HG03045 (cell line): ENCODE measurements at regions not wholly inside any gene's neighbourhood (a gene's known extent, or its start where the extent isn't known, plus 50 kb on each side); places are given as distances from the start of the nearest gene placed in this dataset.

Experiments used
- ATAC-seq: cut with Tn5 transposase; IDR thresholded peaks from one replicate; pipeline ENCODE4 v1.9.1; 2021; ENCODE audit warnings: mild to moderate bottlenecking, moderate library complexity; ENCODE audit not compliant: unreplicated experiment

DNA sequence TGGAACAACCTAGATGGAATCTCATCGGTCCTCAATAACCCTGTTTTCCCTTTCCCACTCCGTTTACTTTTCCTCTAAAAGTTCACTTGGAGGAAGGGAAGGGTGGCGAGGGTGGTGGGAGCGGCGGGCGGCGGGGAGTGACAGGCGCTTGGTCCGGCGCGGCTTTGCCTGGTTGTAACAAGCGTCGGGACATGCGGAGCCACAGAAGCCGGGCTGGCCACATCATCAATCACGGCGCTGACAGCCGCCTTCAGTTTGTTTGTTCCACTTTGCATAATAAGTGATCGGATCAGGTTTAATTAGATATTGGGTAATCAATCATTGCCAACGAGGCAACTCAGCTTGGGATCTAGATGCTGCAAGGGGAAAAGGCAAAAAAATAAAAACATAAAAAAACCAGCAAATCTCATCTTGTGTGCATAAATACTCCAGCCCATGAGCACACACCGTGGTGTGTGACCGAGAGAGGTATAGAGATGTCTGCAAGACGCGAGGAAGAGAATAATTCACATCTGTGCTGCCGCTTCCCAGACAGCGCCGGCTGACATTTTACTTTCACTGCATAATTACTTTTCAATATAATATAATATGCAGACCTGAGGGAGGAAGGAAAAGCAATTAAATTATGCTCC, 396.2 kb upstream of the IRX4 start:
- no peak for ATAC-seq

DNA sequence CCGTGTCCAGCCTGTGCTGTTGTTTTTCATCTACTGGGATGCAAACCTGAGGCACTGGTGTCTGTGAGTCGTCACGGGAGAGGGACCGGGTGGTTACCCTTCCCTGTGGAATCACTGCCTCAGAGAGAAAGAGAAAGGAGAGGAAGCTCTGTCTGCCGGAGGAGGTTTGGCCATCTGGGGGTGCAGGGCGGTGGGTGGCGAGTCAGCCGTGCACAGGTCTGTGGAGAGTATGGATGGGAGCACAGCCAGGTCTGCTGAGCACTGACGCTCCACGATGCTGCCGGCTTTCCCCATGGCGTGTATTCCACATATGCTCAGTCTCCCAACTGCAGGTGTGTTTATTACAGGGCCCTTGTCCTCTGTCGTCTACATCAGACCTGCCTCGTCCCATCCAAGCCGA, 395.2 kb upstream of the IRX4 start:
- ATAC-seq, result no peak

DNA sequence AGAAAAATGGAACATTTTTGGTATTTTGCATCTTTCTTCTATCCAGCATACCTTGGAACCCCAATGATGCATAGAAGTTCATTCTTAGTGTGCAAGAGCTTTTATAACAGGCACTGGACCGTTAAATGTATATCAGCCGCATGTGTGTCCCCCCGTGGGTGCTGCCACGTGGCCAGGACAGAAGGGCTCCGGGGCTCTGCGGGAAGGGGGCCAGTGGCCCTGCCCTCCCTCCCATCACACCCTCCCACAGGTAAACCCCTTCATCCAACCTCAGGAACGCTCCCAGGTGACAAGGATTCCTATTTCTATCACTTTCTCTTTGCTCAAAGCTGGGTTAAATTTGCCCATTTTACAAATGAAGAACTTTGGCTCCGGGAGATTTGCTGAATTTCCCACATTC, 393.4 kb upstream of the IRX4 start:
- no peak for ATAC-seq

DNA sequence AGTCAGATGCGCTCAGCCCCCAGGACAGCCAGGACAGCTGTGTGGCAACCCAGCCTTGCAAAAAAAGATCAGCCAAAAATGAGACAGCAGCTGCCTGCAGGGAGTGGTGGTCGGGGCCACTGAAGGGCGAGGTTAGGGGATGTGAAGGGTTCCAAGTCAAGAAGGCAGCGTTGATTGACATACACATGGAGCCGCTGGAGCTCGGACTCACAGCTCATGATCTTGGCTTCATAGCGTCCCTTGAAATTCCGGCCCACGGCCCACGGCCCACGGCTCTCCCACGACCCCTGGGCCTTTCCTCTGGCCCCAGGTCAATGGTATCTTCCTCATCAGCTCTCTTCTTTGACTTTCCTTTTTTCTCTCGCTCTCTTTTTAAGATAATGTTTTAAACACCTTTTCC, 390.0 kb upstream of the IRX4 start:
- no peak for ATAC-seq

DNA sequence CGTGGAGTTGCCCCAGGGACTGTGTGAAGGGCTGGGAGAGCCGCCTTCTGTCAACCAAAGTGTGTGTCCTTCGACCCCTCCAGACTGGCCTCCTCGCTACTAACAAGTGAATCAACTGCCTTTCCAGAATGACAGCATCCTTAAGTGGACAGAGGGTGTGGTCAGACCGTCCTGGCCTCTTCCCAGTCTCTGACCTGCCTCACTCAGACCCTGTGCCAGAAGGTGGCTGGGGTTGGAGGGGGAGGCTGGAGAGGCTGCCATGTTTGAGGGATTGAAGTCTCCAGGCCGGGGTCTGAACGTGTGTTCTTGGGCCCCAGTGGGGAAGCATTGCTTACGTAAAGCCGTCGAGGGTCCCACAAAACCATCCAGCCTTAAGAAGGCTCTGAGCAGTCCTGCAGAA, 389.3 kb upstream of the IRX4 start:
- no peak for ATAC-seq

DNA sequence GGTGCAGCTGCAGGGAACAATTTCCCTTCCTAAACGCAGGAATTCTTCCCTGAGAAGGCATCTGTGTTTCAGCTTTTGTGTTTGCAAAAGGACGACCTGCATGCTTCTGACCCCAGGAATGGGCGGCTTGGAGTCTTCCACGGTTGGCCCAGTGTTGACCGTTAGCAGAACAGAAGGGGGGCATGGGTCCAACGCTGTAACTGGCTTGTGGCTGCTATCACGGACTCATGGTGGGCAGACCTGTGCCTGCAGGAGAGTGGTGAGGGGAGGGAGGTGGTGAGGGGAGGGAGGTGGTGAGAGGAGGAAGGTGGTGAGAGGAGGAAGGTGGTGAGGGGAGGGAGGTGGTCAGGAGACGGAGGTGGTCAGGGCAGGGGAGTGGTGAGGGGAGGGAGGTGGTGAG, 388.6 kb upstream of the IRX4 start:
- no peak for ATAC-seq

DNA sequence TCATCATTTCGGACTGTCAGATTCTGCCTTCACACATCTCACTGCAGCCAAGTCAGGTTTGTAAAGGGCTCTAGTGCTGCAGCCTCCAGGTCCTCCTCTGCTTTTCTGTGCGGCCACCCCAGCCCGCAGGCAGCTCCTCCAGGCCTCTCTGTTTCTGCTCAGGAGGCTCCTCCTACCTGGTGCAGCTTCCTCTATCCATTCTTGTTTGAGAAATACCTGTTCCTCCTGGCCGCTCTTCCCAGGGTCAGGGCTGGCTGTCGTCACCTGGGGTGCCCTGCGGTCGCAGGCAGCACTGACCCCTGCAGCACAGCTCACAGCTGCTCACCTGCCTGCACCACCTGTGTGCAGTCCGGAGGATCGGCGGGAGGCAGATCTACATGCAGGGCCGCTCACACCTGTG, 387.7 kb upstream of the IRX4 start:
- no peak for ATAC-seq

DNA sequence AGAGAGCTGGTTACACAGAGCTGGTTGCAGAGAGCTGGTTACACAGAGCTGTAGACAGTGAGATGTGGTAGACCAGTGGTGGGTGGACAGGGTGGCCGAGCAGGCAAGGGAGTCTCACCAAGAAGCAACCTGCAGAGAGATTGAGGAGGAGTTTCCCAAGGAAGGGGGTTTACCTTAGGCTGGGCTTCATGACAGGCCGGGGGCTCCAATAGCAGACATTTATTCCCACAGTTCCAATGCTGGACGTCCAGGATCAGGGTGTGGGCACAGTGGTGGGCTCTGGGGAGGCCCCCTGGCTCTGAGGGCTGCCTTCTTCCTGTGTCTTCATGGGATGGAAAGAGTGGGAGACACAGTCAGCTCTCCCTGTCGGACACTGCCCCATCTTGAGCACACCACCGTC, 386.9 kb upstream of the IRX4 start:
- ATAC-seq, result no peak

DNA sequence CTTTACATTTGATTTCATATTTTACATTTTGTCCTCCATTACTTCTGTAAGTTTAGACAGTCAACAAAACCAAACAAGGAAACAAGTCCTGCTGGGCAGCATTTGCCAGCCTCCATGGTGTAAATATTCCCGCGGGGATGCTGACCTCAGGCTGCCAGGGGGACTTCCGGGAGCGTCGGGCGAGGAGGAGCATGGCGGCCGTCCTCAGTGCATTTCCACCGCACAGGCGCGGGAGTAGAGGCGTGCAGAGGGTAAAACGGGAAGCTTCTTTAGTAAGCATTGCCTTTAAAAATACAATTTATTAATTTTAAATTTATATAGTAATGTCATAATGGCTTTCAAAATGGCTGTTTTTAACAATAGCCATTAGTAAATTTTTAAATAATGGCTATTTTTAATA, 385.3 kb upstream of the IRX4 start:
- no peak for ATAC-seq

DNA sequence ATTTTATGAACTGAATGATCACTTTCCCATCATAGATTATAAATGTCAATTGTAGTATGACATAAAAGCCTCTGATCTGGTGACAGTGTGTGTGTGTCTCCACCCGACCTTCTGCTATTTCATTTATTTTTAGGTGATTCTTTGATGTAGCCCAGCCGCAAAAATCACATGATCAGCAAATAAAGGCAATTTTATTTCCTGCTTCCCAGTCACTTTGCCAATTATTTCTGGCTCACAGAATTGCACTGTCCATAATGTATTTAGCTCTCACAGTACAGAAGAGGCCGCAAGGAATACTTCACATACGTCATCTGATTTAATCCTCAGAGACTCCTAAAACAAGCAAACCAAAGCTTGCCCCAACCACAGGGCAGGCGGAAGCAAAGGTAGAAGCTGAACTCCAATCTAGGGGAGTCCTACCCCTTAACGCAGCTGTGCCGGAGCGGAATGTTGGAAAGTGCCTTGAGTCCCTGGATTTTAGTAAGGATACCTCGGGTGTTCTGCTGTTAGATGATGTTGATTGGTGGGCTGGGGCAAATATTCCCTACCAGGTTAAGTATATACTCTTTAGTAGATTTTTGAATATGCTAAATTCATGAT, 384.0 kb upstream of the IRX4 start:
- ATAC-seq, result no peak

DNA sequence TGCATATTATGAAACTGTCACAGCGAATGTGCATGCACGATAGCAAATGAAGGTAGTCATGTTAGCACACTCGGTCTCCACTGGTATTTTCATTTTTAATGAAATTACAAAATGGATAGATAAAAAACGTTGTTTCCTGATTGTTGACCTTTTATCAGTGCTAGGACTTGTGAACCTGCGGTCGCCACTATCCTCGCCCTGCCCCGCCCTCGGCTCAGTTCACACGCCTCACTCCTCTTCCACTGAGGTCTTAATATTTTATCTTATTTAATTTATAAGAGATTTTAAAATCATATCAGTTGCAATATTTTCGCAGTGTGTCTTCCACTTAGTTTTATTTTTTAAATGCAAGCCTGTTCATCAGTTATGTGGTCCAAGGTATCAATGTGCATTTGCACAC, 382.6 kb upstream of the IRX4 start:
- ATAC-seq, result no peak

DNA sequence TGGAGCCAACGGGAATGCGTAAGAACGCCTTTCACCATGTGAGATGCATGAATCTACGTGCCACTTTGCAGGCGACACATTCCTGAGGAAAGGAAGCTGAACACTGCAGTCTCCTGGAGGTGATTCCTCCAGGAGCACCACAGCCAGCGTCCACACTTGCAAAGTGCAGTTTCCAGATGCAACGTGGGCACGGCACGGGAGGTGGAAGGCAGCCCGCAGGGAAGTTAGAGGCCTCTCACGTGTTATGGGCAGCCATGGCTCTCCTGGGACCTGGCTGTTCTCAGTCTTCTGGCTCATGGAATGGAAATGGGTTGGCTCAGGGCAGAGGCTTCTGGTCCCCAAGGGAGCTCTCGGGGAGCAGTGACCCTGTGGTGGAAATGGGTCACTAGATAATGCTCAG, 381.0 kb upstream of the IRX4 start:
- ATAC-seq, result no peak

DNA sequence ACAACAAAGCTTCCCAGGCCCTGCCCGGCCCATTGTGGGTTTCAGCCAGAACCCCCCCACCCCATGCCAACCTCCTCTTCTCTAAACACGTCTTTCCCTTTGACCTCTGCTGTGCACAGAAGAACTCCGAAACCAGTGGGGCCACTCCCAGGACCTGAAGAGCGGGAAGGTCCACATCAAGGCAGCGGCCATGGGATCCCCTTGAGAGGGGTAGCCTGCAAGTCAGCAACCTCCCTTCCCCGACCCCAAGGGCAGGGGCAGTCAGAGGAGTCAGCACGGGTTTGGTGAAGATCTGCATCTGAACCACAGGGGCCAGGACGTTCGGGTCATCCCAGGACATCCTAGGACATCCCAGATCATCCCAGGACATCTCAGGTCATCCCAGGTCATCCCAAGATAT, 379.9 kb upstream of the IRX4 start:
- ATAC-seq, result no peak

DNA sequence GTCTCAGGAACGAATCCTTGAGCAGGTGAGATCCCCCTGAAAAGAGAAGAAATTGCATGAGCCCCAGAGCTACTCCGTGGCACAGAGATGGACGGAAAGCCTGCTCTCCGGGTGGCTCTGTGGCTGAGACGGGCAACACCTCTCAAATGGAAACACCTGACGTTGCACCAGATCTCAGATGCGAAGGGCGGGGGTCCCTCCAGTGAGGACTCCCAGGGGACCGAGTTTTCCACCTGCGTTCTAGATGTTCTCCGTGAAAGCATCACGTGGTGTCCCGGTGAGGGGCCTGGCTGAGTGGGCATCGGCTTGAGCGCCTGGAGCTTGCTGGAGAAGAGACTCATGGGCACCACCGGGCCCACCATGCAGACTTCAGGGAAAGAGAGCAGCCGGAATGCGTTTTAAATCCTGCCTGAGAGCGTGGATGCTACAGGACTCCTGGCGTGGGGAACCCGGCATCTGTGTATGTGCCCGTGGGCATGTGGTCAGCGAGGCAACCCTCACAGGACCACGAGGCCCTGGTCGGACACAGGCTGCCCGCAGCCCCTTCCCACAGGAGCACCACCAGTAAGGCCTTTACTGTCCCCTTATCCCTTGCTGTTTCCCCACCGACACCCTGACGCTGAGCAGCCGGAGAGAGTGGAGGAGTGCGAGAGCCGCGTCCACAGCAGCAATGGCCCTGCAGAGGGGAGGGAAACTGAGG, 378.4 kb upstream of the IRX4 start:
- ATAC-seq, result no peak

DNA sequence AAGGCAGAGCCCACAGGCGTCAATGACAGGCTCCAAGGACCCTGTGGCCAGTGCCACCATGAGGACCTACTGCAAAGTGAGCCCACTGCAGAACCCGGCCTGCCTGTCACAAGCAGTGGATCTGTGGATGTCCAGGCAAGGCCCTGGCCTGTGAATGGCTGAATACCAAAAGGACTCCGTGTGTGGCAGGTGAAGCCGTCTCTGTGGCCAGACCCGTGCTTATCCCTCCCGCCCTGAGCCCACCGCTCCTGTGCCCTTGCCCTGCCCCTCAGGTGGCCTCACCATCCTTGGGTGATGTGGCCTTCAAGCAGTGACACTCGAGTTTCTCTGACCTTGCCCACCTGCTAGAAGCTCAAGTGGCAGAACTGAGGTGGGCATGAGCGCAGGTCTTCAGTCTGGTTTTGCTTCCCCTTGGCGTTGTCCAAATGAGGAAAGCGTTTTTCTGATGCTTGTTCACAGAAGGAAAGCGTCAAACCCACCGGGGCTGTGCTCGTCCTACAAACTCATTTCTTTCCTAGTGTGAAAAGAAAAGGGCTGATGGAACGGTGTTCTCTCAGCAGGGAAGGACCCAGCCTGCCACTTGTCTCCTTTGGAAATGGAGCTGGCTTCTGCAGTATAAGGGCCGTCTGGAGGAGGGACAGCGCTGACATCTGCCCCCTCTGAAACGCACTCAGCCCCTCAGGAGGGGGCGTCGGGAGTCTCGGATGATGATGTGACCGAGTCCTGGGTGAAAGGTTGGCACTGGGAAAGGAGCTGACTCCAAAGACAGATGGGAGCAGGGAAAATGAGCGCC, 377.7 kb upstream of the IRX4 start:
- no peak for ATAC-seq

DNA sequence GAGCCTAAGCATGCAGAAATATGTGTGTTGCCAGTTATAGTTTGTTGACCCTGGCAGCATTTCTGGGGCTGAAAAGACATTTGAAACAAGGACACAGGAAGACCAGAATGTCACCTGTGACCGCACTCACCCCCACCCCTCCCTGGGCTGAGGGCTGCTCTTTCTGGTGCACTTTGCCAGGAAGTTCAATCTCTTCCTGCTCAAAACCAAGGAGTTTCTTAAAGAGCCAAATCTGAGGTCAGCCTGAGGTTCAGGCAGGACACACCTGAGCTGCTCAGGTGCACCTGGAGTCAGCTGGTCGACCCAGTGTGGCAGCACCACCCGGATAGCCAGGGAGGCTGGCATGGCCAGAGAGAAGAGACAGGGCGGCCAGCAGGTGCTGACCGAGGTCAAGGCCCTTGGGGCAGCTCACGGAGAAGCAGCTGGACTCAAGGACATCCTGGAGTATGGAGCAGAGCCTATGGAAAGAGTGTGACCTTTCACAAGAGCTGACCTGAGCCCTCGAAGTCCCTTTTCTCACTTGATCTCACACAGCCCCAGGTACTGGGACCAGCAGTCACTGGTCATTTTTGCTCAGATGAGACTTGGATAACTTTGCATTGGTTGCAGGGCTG, 376.9 kb upstream of the IRX4 start:
- ATAC-seq, result no peak

DNA sequence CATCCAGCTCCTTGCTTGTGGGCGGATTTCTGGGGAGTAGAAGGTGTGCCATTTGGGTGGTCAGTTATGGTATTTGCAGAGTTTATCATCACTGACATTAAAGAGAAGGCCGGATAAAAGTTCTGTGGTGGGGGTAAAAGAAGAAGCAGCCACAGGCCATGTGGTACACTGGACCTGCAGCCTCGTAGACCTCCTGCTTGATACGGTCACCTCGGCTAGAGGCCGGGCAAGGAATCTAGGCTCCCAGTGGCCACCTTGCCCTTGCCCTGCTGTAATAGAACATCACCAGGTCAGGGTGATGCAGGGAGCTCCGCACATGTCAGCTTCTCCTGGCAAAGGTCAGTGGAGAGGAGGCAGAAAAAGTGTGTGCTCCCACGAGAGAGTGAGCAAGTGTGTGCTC, 376.1 kb upstream of the IRX4 start:
- no peak for ATAC-seq

DNA sequence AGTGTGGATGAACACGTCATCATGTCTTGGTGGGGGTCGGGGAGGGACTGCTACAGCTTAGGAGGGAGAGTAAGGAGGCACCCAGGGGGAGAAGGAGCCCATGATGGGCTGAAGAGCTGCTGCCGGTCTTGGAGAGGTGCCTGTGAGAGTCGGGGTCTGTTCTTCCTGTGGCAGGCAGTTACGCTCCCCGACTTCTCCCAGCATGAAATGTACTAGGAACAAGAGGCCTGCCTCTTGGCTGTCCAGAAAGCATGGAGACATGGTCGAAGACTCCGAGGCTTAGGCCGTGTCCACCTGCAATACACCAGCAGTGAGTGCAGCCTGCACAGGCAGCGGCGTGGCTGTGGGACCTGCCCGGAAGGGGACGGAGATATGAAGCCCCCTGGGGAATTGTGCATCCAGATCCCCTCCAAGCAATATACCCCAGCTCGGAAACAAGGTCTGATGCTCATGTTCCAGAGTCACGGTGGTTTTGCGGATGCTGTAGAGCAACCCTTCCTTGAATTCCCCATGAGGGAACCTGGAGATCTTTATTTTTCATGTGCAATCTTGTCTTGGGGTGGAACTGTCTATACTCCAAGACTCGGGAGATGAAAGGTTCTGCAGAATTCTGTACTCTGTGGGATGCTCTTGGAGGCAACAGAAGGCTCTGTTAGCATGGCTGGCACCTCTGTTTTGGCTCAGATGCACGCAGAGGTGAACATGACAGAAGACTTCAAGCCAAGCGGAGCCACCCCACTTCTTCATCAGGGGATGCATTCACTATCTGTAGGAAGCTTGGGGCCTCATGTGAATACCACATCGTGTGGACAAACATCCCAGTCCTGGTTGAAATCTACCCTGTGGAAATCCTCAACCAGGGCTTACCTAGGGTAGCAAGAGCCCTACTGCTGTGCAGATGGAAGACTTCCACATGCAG, 374.9 kb upstream of the IRX4 start:
- no peak for ATAC-seq

DNA sequence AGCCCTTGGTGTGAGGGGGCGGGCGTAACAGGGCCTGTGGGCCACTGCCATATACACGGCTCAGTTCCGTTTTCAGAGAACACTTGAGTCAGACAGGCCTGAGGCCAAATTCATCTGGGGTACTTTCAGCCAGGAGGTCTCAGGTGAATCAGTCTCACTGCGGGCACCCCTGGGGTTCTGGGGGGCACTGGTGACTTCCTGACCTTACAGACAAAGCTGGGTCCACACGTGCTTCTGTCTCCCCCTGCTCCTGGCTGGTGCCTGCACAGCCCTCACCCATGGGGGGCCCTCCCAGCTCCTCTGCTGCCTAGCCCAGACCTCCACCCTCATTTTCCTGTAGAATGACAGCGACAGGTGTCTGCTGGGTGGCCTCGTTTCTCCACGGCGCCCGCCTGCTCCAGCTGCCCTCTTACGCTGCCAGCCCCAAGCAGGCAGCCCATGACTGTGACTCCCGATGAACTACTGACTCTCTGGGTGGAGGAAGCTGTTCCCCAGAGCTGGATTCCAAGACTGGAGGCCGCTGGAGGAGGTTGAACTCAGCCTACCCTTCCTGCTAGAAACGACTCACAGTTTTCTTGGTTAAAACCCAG, 374.1 kb upstream of the IRX4 start:
- ATAC-seq, result no peak
